Ishikawa (cell line): ENCODE measurements at regions not wholly inside any gene's neighbourhood (a gene's known extent, or its start where the extent isn't known, plus 50 kb on each side); places are given as distances from the start of the nearest gene placed in this dataset.

Experiments
- CEBPB ChIP-seq: IDR thresholded peaks from 2 replicates; pipeline ENCODE4 v1.6.1; 2012
- CREB1 ChIP-seq: IDR thresholded peaks from 2 replicates; pipeline ENCODE4 v1.6.1; 2012; ENCODE audit warnings: low read depth
- EGR1 ChIP-seq: IDR thresholded peaks from 2 replicates; pipeline ENCODE4 v1.6.1; 2012
- EP300 ChIP-seq: IDR thresholded peaks from 2 replicates; pipeline ENCODE4 v1.6.1; 2012; ENCODE audit warnings: borderline replicate concordance
- NFIC ChIP-seq: IDR thresholded peaks from 2 replicates; pipeline ENCODE4 v1.6.1; 2012
- RAD21 ChIP-seq: IDR thresholded peaks from 2 replicates; pipeline ENCODE4 v1.6.1; 2012; ENCODE audit warnings: low read depth
- REST ChIP-seq: IDR thresholded peaks from 2 replicates; pipeline ENCODE4 v1.6.1; 2012; ENCODE audit warnings: low read depth, mild to moderate bottlenecking
- TAF1 ChIP-seq: IDR thresholded peaks from 2 replicates; pipeline ENCODE4 v1.6.1; 2012; ENCODE audit warnings: low read depth, mild to moderate bottlenecking
- TEAD4 ChIP-seq: IDR thresholded peaks from 2 replicates; pipeline ENCODE4 v1.6.1; 2012
- YY1 ChIP-seq: IDR thresholded peaks from 2 replicates; pipeline ENCODE4 v1.6.1; 2012; ENCODE audit warnings: low read depth
- ZBTB7A ChIP-seq: IDR thresholded peaks from 2 replicates; pipeline ENCODE4 v1.6.1; 2012; ENCODE audit warnings: low read depth
- TF ChIP-seq, protein P1 (sequence below): IDR thresholded peaks from 2 replicates; pipeline ENCODE4 v1.6.1; 2012

DNA sequence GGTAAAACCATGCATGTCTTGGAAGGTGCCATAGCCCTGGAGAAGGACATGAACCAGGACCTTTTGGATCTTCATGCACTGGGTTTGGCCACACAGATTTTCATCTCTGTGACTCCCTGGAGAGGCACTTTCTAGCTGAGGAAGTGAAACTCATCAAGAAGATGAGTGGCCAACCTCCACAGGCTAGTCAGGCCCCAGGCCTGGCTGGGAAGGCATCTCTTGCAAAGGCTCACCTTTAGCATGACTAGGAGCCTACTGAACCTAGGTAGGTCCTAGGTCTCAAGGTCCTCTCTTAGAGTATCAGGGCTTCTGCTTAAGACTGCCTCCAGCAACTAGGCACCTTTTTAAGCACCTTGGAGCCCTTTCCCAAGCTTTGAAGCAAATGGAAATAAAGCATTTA, 1448.7 kb upstream of the ACO1 start:
- TF ChIP-seq YY1 (no peak), TEAD4 (no peak), CREB1 (no peak), NFIC (no peak), TAF1 (no peak), REST (no peak), EP300 (no peak), CEBPB (no peak), EGR1 (no peak), RAD21 (no peak), ZBTB7A (no peak)
- TF ChIP-seq, protein P1, sequence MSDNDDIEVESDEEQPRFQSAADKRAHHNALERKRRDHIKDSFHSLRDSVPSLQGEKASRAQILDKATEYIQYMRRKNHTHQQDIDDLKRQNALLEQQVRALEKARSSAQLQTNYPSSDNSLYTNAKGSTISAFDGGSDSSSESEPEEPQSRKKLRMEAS, result no peak
